H1 (cell line): ENCODE measurements at regions not wholly inside any gene's neighbourhood (a gene's known extent, or its start where the extent isn't known, plus 50 kb on each side); places are given as distances from the start of the nearest gene placed in this dataset.

Experiments
- CTCF ChIA-PET: fragments of 300-600 bp; sonication (Branson Sonifier 250); formaldehyde crosslinking; loops from one replicate; lab custom pipeline; 2021; ENCODE audit not compliant: partially characterized antibody; lab: Charles Lee
- POLR2A ChIA-PET: fragments of 300-600 bp; sonication (Branson Sonifier 250); formaldehyde crosslinking; loops from one replicate; lab custom pipeline; 2021; ENCODE audit warnings: inconsistent platforms; ENCODE audit not compliant: partially characterized antibody; lab: Charles Lee
- DNase-seq, 2 experiments: peaks; one replicate each; pipeline versions ENCODE4 v3.0.0 to v3.0.0-alpha.2; 2010 to 2022; ENCODE audit warnings: low spot score in 2 of 2, low read depth in 1 of 2, mixed read lengths in 1 of 2
- FAIRE-seq: peaks from 2 replicates; lab custom pipeline; 2011; peaks lifted over from hg19 to GRCh38; lab: Jason Lieb, UNC
- H2AFZ ChIP-seq: 2 replicates; pipeline ENCODE4 v1.8.1; 2012; ENCODE audit warnings: low read length, inconsistent platforms
- H2AK5ac ChIP-seq: 2 replicates; pipeline ENCODE4 v1.6.1; 2013; ENCODE audit warnings: low read depth, low read length
- H2BK120ac ChIP-seq: replicated peaks from 2 replicates; pipeline ENCODE3; 2013; ENCODE audit warnings: low read depth, low read length, inconsistent platforms
- H2BK12ac ChIP-seq: 2 replicates; pipeline ENCODE4 v1.6.1; 2013; ENCODE audit warnings: low read depth, low read length
- H2BK15ac ChIP-seq: 2 replicates; pipeline ENCODE4 v1.6.1; 2013; ENCODE audit warnings: low read length
- H2BK20ac ChIP-seq: 2 replicates; pipeline ENCODE4 v1.6.1; 2013; ENCODE audit warnings: low read length
- H2BK5ac ChIP-seq: 2 replicates; pipeline ENCODE4 v1.6.1; 2013; ENCODE audit warnings: low read depth, low read length
- H3K14ac ChIP-seq: 2 replicates; pipeline ENCODE4 v1.6.1; 2013; ENCODE audit warnings: inconsistent platforms; ENCODE audit not compliant: insufficient read length
- H3K18ac ChIP-seq: 2 replicates; pipeline ENCODE4 v1.6.1; 2013; ENCODE audit warnings: low read length; ENCODE audit errors: extremely low read depth
- H3K23ac ChIP-seq: 2 replicates; pipeline ENCODE4 v1.6.1; 2013; ENCODE audit warnings: inconsistent platforms; ENCODE audit not compliant: insufficient read length
- H3K23me2 ChIP-seq: 2 replicates; pipeline ENCODE4 v1.6.1; 2013; ENCODE audit warnings: low read depth, low read length
- H3K27ac ChIP-seq: 2 replicates; pipeline ENCODE4 v1.6.1; 2011; ENCODE audit warnings: low read depth, low read length, inconsistent platforms
- H3K27me3 ChIP-seq, 4 experiments: replicated peaks in 1 of 4; 1 replicate in 1 of 4; 2 replicates in 3 of 4; pipeline versions ENCODE4 v1.6.1 to v1.8.1; 2011 to 2013; ENCODE audit warnings: low read length in 3 of 4, mild to moderate bottlenecking in 3 of 4, inconsistent platforms in 2 of 4, mixed read lengths in 2 of 4, moderate library complexity in 1 of 4; ENCODE audit not compliant: control insufficient read depth in 3 of 4, insufficient read depth in 3 of 4; ENCODE audit errors: extremely low read depth in 1 of 4
- H3K36me3 ChIP-seq, 4 experiments: 2 replicates each; pipeline versions ENCODE4 v1.6.1 to v1.8.1; 2011 to 2013; ENCODE audit warnings: mild to moderate bottlenecking in 4 of 4, low read length in 3 of 4, moderate library complexity in 2 of 4, control low read depth in 1 of 4, inconsistent platforms in 1 of 4; ENCODE audit not compliant: insufficient read depth in 4 of 4, control insufficient read depth in 2 of 4
- H3K4ac ChIP-seq: replicated peaks from 2 replicates; pipeline ENCODE3; 2013; ENCODE audit warnings: low read length, low read depth, mixed read lengths, inconsistent platforms; ENCODE audit not compliant: insufficient read length
- H3K4me1 ChIP-seq, 4 experiments: replicated peaks in 1 of 4; 1 replicate in 1 of 4; 2 replicates in 3 of 4; pipeline versions ENCODE4 v1.6.1 to v1.8.1; 2011 to 2013; ENCODE audit warnings: low read length in 3 of 4, inconsistent platforms in 2 of 4, mixed read lengths in 1 of 4; ENCODE audit not compliant: insufficient read depth in 4 of 4, control insufficient read depth in 3 of 4
- H3K4me2 ChIP-seq, 2 experiments: 2 replicates each; pipeline versions ENCODE4 v1.6.1 to v1.8.1; 2011 to 2013; ENCODE audit warnings: low read depth in 2 of 2, low read length in 2 of 2, control low read depth in 1 of 2, inconsistent platforms in 1 of 2, mild to moderate bottlenecking in 1 of 2; ENCODE audit not compliant: insufficient read depth in 1 of 2
- H3K4me3 ChIP-seq, 4 experiments: fragments of 200-600, 300-600 bp in 1 of 4; sonication (generic), shearing (Covaris generic), sonication (Bioruptor Twin) in 1 of 4; 2 replicates each; pipeline versions ENCODE4 v1.5.1 to v1.8.1; 2011 to 2016; ENCODE audit warnings: low read length in 4 of 4, low read depth in 3 of 4, control low read depth in 2 of 4, inconsistent platforms in 2 of 4, mild to moderate bottlenecking in 2 of 4, mixed read lengths in 1 of 4, moderate library complexity in 1 of 4; ENCODE audit not compliant: insufficient read depth in 2 of 4; ENCODE audit errors: extremely low read depth in 1 of 4
- H3K56ac ChIP-seq: replicated peaks from 2 replicates; pipeline ENCODE3; 2013; ENCODE audit warnings: low read depth, mild to moderate bottlenecking, mixed read lengths, low read length, inconsistent platforms; ENCODE audit not compliant: insufficient read length
- H3K79me1 ChIP-seq: 2 replicates; pipeline ENCODE4 v1.6.1; 2013; ENCODE audit warnings: low read depth, low read length, control low read depth
- H3K79me2 ChIP-seq, 2 experiments: 2 replicates each; pipeline versions ENCODE4 v1.6.1 to v1.8.1; 2012 to 2013; ENCODE audit warnings: low read length in 2 of 2, mild to moderate bottlenecking in 2 of 2, inconsistent platforms in 1 of 2; ENCODE audit not compliant: insufficient read depth in 2 of 2, control insufficient read depth in 1 of 2
- H3K9ac ChIP-seq, 4 experiments: replicated peaks in 1 of 4; 1 replicate in 1 of 4; 2 replicates in 3 of 4; pipeline versions ENCODE4 v1.6.1 to v1.8.1; 2011 to 2013; ENCODE audit warnings: low read depth in 3 of 4, low read length in 3 of 4, control low read depth in 2 of 4, mild to moderate bottlenecking in 2 of 4, moderate library complexity in 2 of 4, inconsistent platforms in 1 of 4; ENCODE audit errors: extremely low read depth in 1 of 4
- H3K9me3 ChIP-seq, 2 experiments: 2 replicates each; pipeline versions ENCODE4 v1.6.1 to v1.8.1; 2012 to 2013; ENCODE audit warnings: mild to moderate bottlenecking in 2 of 2, moderate library complexity in 2 of 2, control low read depth in 1 of 2, inconsistent platforms in 1 of 2, low read depth in 1 of 2, low read length in 1 of 2, mixed read lengths in 1 of 2; ENCODE audit not compliant: insufficient read depth in 2 of 2
- H4K20me1 ChIP-seq, 2 experiments: replicated peaks in 1 of 2; 2 replicates each; pipeline versions ENCODE3 to v1.8.1; 2011 to 2013; ENCODE audit warnings: inconsistent platforms in 2 of 2, low read length in 2 of 2, mild to moderate bottlenecking in 1 of 2; ENCODE audit not compliant: insufficient read depth in 2 of 2, control insufficient read depth in 1 of 2
- H4K5ac ChIP-seq: 2 replicates; pipeline ENCODE4 v1.6.1; 2013; ENCODE audit warnings: low read length, low read depth, mixed read lengths, inconsistent platforms; ENCODE audit not compliant: insufficient read length
- H4K8ac ChIP-seq: 2 replicates; pipeline ENCODE4 v1.8.0; 2013; ENCODE audit warnings: mild to moderate bottlenecking, moderate library complexity, low read length, inconsistent platforms; ENCODE audit not compliant: insufficient read depth; ENCODE audit errors: extremely low read depth
- H4K91ac ChIP-seq: replicated peaks from 2 replicates; pipeline ENCODE3; 2013; ENCODE audit warnings: low read length, mixed read lengths, inconsistent platforms; ENCODE audit not compliant: insufficient read length
- CREB1 ChIP-seq: IDR thresholded peaks from 2 replicates; pipeline ENCODE4 v1.6.1; 2012; ENCODE audit warnings: inconsistent platforms
- EP300 ChIP-seq, 2 experiments: IDR thresholded peaks; 1 replicate in 1 of 2; 2 replicates in 1 of 2; pipeline ENCODE4 v1.6.1; 2011 to 2012; ENCODE audit warnings: low read depth in 2 of 2, low read length in 2 of 2, mild to moderate bottlenecking in 2 of 2, borderline replicate concordance in 1 of 2, inconsistent platforms in 1 of 2, moderate library complexity in 1 of 2
- GTF2F1 ChIP-seq: IDR thresholded peaks from 2 replicates; pipeline ENCODE4 v1.6.1; 2012; ENCODE audit warnings: low read depth, low read length, improper control_type of control experiment, borderline replicate concordance
- POLR2A ChIP-seq, 2 experiments: IDR thresholded peaks; 1 replicate in 1 of 2; 2 replicates in 1 of 2; pipeline ENCODE4 v1.6.1; 2011; ENCODE audit warnings: low read depth in 2 of 2, low read length in 2 of 2, mild to moderate bottlenecking in 2 of 2; ENCODE audit errors: control extremely low read depth in 1 of 2
- SIN3A ChIP-seq, 2 experiments: IDR thresholded peaks in 1 of 2; conservative IDR thresholded peaks in 1 of 2; 2 replicates each; pipeline ENCODE4 v1.6.1; 2011 to 2012; ENCODE audit warnings: low read length in 2 of 2, improper control_type of control experiment in 1 of 2, low read depth in 1 of 2, mild to moderate bottlenecking in 1 of 2
- SP1 ChIP-seq: IDR thresholded peaks from 2 replicates; pipeline ENCODE4 v1.6.1; 2011; ENCODE audit warnings: low read depth, low read length
- SRF ChIP-seq: IDR thresholded peaks from 2 replicates; pipeline ENCODE4 v1.6.1; 2011; ENCODE audit warnings: mild to moderate bottlenecking, low read depth, low read length, moderate library complexity
- TAF1 ChIP-seq: IDR thresholded peaks from 2 replicates; pipeline ENCODE4 v1.6.1; 2011; ENCODE audit warnings: mild to moderate bottlenecking, low read depth, low read length

GRCh38 chr3:169009453-169009852, 654.1 kb downstream of the MECOM start:
- DNase-seq = no peak
- no peak overlapping the region for H4K91ac ChIP-seq
- no peaks in the 10 kb centered on the region for H3K27me3 ChIP-seq
- H3K18ac ChIP-seq = no peak overlapping the region
- H3K4ac ChIP-seq = no peak overlapping the region
- no peak overlapping the region for H2BK12ac ChIP-seq
- no peak overlapping the region for H2BK120ac ChIP-seq
- H2AK5ac ChIP-seq = no peak overlapping the region
- H3K79me1 ChIP-seq = no peaks in the 10 kb centered on the region
- no peak overlapping the region for H3K4me2 ChIP-seq
- H3K23me2 ChIP-seq = no peaks in the 10 kb centered on the region; the same call in 1 of the 2 replicates
- H3K14ac ChIP-seq = no peak overlapping the region
- ChIA-PET POLR2A (no interaction called here), CTCF (interaction anchor here (1.6 to 2.4 kb wide), 2 partner anchors 12 to 145 kb away, joined by 4 to 6 read pairs; no protein-coding TSS in a partner anchor)
- H3K27ac ChIP-seq = no peak overlapping the region
- FAIRE-seq = no peak
- no peaks in the 10 kb centered on the region for H3K36me3 ChIP-seq
- H3K56ac ChIP-seq = no peak overlapping the region
- H2BK15ac ChIP-seq = no peak overlapping the region
- H3K9ac ChIP-seq = no peak overlapping the region
- H3K23ac ChIP-seq = no peak overlapping the region
- no peaks in the 10 kb centered on the region for H3K79me2 ChIP-seq
- H4K20me1 ChIP-seq = no peaks in the 10 kb centered on the region
- H4K5ac ChIP-seq = no peak overlapping the region
- H2AFZ ChIP-seq = no peak overlapping the region
- H4K8ac ChIP-seq = no peak overlapping the region
- no peak overlapping the region for H3K4me3 ChIP-seq
- peaks cover 0 to 2% (median 0%) of the 10 kb centered on the region in 4 experiments; a peak in 2 of 7 replicates for H3K4me1 ChIP-seq
- H2BK20ac ChIP-seq = no peak overlapping the region
- no peaks in the 10 kb centered on the region for H3K9me3 ChIP-seq
- H2BK5ac ChIP-seq = no peak overlapping the region
- no peak for TF ChIP-seq SIN3A (conservative IDR thresholded peaks at IDR 0.05 in 1 of 2, IDR thresholded peaks at IDR 0.05 in 1 of 2; ENCODE audit: low read depth in 1 of 2, low read length in 2 of 2)
- no peak for TF ChIP-seq TAF1
- no peak for TF ChIP-seq POLR2A (IDR thresholded peaks at IDR 0.05; ENCODE audit: control extremely low read depth in 1 of 2, low read depth in 2 of 2, low read length in 2 of 2)
- TF ChIP-seq EP300 (IDR thresholded peaks at IDR 0.05; ENCODE audit: borderline replicate concordance in 1 of 2, low read depth in 2 of 2, low read length in 2 of 2) = no peak
- TF ChIP-seq SRF = no peak
- TF ChIP-seq SP1 = no peak
- TF ChIP-seq CREB1 = no peak
- no peak for TF ChIP-seq GTF2F1
